ENCODE measurements at regions not wholly inside any gene's neighbourhood (a gene's known extent, or its start where the extent isn't known, plus 50 kb on each side); places are given as distances from the start of the nearest gene placed in this dataset.

DNA sequence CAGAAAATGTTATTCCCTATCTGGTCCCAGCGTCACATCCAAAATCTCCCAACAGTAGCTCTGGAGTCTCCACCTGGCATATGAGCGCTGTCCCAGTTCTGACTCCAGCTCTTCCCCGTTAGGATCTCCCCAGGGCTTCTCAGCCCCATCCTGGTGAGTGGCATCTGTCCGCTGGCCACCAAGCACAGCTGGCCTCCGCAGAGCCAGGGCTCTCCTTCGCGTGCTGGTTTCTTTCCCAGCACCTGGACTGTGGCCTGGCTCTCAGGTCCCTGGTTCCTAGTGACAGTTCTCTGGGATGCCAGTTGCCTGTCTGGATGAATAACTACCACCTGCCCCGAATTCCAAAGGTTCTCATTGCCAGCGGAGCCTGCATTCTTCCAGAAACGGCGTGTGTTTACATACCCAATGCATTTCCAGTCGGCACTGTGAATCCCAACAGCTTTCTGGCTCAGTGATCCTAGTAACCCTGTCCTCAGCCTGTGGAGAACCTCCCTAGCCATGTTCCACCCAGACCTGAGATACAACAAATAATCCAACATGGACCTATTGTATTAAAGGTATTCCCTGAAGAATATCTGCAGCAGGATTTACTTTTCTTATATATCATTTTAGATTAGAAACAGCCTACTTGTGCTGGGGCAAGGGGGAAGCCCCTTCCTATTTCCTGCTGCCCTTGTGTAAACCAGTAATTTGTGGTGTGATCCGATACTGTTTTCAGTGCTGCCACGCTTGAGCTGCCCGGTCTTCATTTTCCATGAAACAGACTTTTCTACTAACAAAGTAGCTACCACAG is 69.9 kb upstream of the PDE10A start:
- no peak for TF ChIP-seq EZH2 (IDR thresholded peaks at IDR 0.05; ENCODE audit: borderline replicate concordance, insufficient read depth, low read depth, low read length, poor library complexity, severe bottlenecking)
- TF ChIP-seq, protein P1, sequence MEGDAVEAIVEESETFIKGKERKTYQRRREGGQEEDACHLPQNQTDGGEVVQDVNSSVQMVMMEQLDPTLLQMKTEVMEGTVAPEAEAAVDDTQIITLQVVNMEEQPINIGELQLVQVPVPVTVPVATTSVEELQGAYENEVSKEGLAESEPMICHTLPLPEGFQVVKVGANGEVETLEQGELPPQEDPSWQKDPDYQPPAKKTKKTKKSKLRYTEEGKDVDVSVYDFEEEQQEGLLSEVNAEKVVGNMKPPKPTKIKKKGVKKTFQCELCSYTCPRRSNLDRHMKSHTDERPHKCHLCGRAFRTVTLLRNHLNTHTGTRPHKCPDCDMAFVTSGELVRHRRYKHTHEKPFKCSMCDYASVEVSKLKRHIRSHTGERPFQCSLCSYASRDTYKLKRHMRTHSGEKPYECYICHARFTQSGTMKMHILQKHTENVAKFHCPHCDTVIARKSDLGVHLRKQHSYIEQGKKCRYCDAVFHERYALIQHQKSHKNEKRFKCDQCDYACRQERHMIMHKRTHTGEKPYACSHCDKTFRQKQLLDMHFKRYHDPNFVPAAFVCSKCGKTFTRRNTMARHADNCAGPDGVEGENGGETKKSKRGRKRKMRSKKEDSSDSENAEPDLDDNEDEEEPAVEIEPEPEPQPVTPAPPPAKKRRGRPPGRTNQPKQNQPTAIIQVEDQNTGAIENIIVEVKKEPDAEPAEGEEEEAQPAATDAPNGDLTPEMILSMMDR (IDR thresholded peaks at IDR 0.05), result no peak
- H3K9me3 ChIP-seq (ENCODE audit: control extremely low read depth in 1 of 3, control insufficient read depth in 2 of 3, insufficient read depth in 1 of 3, low read length in 2 of 3), result peaks cover 0 to 3% (median 0%) of the 10 kb centered on the region in 3 donors
- intact Hi-C loops (cut with micrococcal nuclease), result no loop called here
- CTCF ChIA-PET, result no interaction called here
- ATAC-seq (ENCODE audit: low read depth), result no peak
- no peak overlapping the region for H3K4me3 ChIP-seq (ENCODE audit: control extremely low read depth in 1 of 5, extremely low read depth in 1 of 5, insufficient read depth in 1 of 5, low read depth in 2 of 5, low read length in 4 of 5)
- 87% methylated on average over 12 of the region's 15 CpGs for WGBS (ENCODE audit: insufficient coverage)
- Mint-ChIP-seq H3K27me3 (no peaks in the 10 kb centered on the region), H3K27ac (no peak overlapping the region), H3K4me3 (no peak overlapping the region), H3K9me3 (ENCODE audit: insufficient read depth) (peaks cover 9% of the 10 kb centered on the region), H3K4me1 (no peaks in the 10 kb centered on the region)
- H3K27me3 ChIP-seq (replicated peaks in 1 of 4; ENCODE audit: control extremely low read depth in 1 of 4, control insufficient read depth in 3 of 4, insufficient read depth in 4 of 4, low read length in 3 of 4), result peaks cover 0 to 3% (median 0%) of the 10 kb centered on the region in 4 experiments
- no peak for DNase-seq
- no peaks in the 10 kb centered on the region for H3K4me1 ChIP-seq (ENCODE audit: control insufficient read depth in 2 of 2, insufficient read depth in 2 of 2, low read length in 2 of 2)
- H4K20me1 ChIP-seq (ENCODE audit: control insufficient read depth, insufficient read depth, low read length, poor library complexity, severe bottlenecking), result no peaks in the 10 kb centered on the region
- no peak overlapping the region for H3K27ac ChIP-seq (ENCODE audit: low read length in 2 of 2)
- H3K9ac ChIP-seq (ENCODE audit: low read length), result no peak overlapping the region
- no peaks in the 10 kb centered on the region for H3K79me2 ChIP-seq (ENCODE audit: control insufficient read depth, insufficient read depth, low read length)
- no peaks in the 10 kb centered on the region for H3K36me3 ChIP-seq (replicated peaks in 1 of 2; ENCODE audit: control extremely low read depth in 1 of 2, control insufficient read depth in 1 of 2, extremely low read depth in 1 of 2, insufficient read depth in 2 of 2, low read length in 1 of 2)
- POLR2A ChIA-PET, result no interaction called here
- H2AFZ ChIP-seq (ENCODE audit: insufficient read depth, low read depth, low read length, poor library complexity, severe bottlenecking), result no peak overlapping the region
- no peak overlapping the region for H3K4me2 ChIP-seq (replicated peaks; ENCODE audit: low read depth, low read length, poor library complexity, severe bottlenecking)

DNA sequence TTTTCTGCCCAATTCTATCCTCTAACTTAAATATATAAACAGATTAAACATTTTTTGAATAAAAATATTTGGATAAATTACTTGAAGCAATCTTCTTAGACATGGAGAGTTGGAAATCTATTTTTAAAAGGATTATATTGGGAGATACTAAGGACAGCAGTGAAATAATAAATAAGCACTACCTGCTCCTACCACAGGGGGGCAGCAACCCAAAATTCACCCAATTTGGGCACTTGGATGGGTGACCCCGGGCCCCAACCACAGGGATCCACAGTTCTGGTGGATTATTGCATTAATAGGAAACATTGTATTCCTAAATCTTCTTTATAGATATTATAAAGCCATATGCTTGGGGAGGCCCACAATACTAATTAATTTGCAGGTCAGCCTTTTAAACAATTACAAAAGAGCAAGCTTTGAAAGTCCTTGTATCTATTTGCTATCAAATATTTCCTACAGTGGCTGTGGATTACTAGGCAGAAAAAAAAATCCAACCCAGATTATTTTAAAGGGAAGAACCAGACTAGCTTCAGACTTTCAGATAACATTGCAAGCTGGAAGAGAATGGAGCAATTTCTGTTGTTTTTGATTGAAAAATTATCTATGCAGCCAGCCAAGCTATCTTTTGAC is 66.4 kb upstream of the PDE10A start:
- peaks cover 0 to 4% (median 0%) of the 10 kb centered on the region in 3 donors for H3K9me3 ChIP-seq (ENCODE audit: control extremely low read depth in 1 of 3, control insufficient read depth in 2 of 3, insufficient read depth in 1 of 3, low read length in 2 of 3)
- H3K9ac ChIP-seq (ENCODE audit: low read length), result no peak overlapping the region
- DNase-seq (no peak), ATAC-seq (ENCODE audit: low read depth) (no peak)
- no CpG with 5 or more reads among the region's 1 CpG for WGBS (ENCODE audit: insufficient coverage)
- ChIA-PET CTCF (interaction anchor here (0.7 kb wide), 1 partner anchor 347 kb away, joined by 3 read pairs; no protein-coding TSS in a partner anchor), POLR2A (no interaction called here)
- H3K27ac ChIP-seq (ENCODE audit: low read length in 2 of 2), result no peak overlapping the region
- no peak overlapping the region for H3K4me3 ChIP-seq (ENCODE audit: control extremely low read depth in 1 of 5, extremely low read depth in 1 of 5, insufficient read depth in 1 of 5, low read depth in 2 of 5, low read length in 4 of 5)
- no peaks in the 10 kb centered on the region for H3K79me2 ChIP-seq (ENCODE audit: control insufficient read depth, insufficient read depth, low read length)
- no peak overlapping the region for H3K4me3 Mint-ChIP-seq
- H4K20me1 ChIP-seq (ENCODE audit: control insufficient read depth, insufficient read depth, low read length, poor library complexity, severe bottlenecking), result no peaks in the 10 kb centered on the region
- no peak overlapping the region for H3K27ac Mint-ChIP-seq
- H3K4me2 ChIP-seq (replicated peaks; ENCODE audit: low read depth, low read length, poor library complexity, severe bottlenecking), result no peak overlapping the region
- no peak for TF ChIP-seq EZH2 (IDR thresholded peaks at IDR 0.05; ENCODE audit: borderline replicate concordance, insufficient read depth, low read depth, low read length, poor library complexity, severe bottlenecking)
- TF ChIP-seq, protein P1 (IDR thresholded peaks at IDR 0.05), result peak; percentile 82
- H3K4me1 Mint-ChIP-seq, result no peaks in the 10 kb centered on the region
- no peaks in the 10 kb centered on the region for H3K27me3 Mint-ChIP-seq
- intact Hi-C loops (cut with micrococcal nuclease), result no loop called here
- no peaks in the 10 kb centered on the region for H3K36me3 ChIP-seq (replicated peaks in 1 of 2; ENCODE audit: control extremely low read depth in 1 of 2, control insufficient read depth in 1 of 2, extremely low read depth in 1 of 2, insufficient read depth in 2 of 2, low read length in 1 of 2)
- H2AFZ ChIP-seq (ENCODE audit: insufficient read depth, low read depth, low read length, poor library complexity, severe bottlenecking), result no peak overlapping the region
- no peaks in the 10 kb centered on the region for H3K9me3 Mint-ChIP-seq (ENCODE audit: insufficient read depth)
- H3K27me3 ChIP-seq (replicated peaks in 1 of 4; ENCODE audit: control extremely low read depth in 1 of 4, control insufficient read depth in 3 of 4, insufficient read depth in 4 of 4, low read length in 3 of 4), result peaks cover 0 to 3% (median 0%) of the 10 kb centered on the region in 4 experiments
- H3K4me1 ChIP-seq (ENCODE audit: control insufficient read depth in 2 of 2, insufficient read depth in 2 of 2, low read length in 2 of 2), result no peaks in the 10 kb centered on the region

Data from B cell (primary cell).